ENCODE measurements at regions not wholly inside any gene's neighbourhood (a gene's known extent, or its start where the extent isn't known, plus 50 kb on each side); places are given as distances from the start of the nearest gene placed in this dataset.
"Not testable (repeated sequence)": the region's sequence is repeated elsewhere in the genome, so short reads cannot be mapped to it uniquely, and the experiment has no call there.

DNA sequence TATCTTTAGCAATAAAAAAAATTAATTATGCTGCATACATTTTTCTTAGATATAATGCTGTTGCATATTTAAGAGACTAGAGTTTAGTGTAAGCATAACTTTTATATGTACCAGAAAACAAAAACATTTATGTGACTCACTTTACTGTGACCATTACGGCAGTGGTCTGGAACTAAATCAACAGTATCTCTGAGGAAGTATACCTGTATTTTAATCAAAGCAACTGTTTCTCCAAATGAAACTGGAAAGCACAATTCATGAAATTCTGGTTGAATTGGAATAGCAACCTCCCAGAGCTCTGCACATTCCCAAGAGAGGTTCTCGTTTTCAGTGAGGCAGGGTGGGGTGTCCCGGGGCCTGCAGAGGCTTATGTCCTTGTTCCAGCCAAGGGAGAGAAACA, 112.2 kb upstream of the TACR1 start:
- 79 to 88% methylated on average over 2 of the region's 3 CpGs for WGBS, 2 experiments (ENCODE audit: insufficient coverage in 2 of 2)
- no peaks in the 10 kb centered on the region for H3K4me1 ChIP-seq (ENCODE audit: control insufficient read depth, insufficient read depth, low read length, poor library complexity, severe bottlenecking)
- H3K36me3 ChIP-seq (ENCODE audit: control insufficient read depth, insufficient read depth, low read length) = no peaks in the 10 kb centered on the region
- no peaks in the 10 kb centered on the region for H3K9me3 ChIP-seq (ENCODE audit: control insufficient read depth, low read length)
- no peak overlapping the region for H3K4me3 ChIP-seq (ENCODE audit: extremely low read depth, insufficient read depth, low read length, poor library complexity, severe bottlenecking)
- H3K27ac ChIP-seq (ENCODE audit: low read depth, low read length, severe bottlenecking) = no peak overlapping the region

DNA sequence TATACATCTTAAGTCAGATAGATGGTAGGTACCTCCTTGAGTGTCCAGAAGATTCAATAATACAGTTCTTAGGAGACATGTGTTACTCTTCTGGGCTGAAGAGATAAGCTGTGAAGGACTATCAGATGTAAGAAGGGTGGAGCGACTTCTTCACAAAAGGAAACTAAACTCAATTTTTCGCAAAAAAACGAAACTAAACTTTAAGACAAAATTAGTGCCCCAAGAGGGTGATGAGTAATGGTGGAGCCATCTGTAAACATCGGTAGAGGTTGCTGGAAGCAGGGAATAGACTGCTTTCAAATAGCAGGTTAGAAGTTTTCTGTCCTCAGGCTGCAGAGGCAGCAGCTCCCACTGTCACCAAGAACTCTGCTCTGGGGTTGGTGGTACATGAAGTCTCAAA, 111.6 kb upstream of the TACR1 start:
- no peaks in the 10 kb centered on the region for H3K9me3 ChIP-seq (ENCODE audit: control insufficient read depth, low read length)
- no peaks in the 10 kb centered on the region for H3K36me3 ChIP-seq (ENCODE audit: control insufficient read depth, insufficient read depth, low read length)
- WGBS, 2 experiments (ENCODE audit: insufficient coverage in 2 of 2) = 92 to 94% methylated on average over 1 to 3 of the region's 4 CpGs
- no peak overlapping the region for H3K4me3 ChIP-seq (ENCODE audit: extremely low read depth, insufficient read depth, low read length, poor library complexity, severe bottlenecking)
- H3K27ac ChIP-seq (ENCODE audit: low read depth, low read length, severe bottlenecking) = no peak overlapping the region
- no peaks in the 10 kb centered on the region for H3K4me1 ChIP-seq (ENCODE audit: control insufficient read depth, insufficient read depth, low read length, poor library complexity, severe bottlenecking)

DNA sequence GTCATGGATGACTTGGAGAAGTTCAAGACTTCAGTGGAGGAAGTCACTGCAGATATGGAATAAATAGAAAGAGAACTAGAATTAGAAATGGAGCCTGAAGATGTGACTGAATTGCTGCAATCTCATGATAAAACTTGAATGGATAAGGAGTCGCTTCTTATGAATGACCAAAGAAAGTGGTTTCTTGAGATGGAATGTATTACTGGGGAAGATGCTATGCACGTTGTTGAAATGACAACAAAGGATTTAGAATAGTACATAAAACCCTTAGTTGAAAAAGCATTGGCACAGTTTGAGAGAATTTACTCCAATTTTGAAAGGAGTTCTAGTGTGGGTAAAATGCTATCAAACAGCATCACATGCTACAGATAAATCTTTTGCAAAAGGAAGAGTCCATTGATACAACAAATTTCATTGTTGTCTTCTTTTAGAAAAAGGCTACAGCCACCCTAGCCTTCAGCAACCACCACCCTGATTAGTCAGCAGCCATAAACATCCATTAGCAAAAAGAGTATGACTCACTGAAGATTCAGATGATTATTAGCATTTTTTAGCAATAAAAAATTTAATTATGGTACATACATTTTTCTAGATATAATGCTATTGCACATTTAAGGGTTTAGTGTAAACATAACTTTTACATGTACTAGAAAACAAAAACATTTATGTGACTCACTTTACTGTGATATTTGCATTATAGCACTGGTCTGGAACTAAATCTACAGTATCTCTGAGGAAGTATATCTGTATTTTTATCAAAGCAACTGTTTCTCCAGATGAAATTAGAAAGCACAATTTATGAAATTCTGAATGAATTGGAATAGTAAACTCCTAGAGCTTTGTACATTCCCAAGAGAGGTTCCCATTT, 110.5 kb upstream of the TACR1 start:
- Histone ChIP-seq H3K36me3 (ENCODE audit: control insufficient read depth, insufficient read depth, low read length) (no peaks in the 10 kb centered on the region), H3K4me3 (ENCODE audit: extremely low read depth, insufficient read depth, low read length, poor library complexity, severe bottlenecking) (no peak overlapping the region), H3K9me3 (ENCODE audit: control insufficient read depth, low read length) (no peaks in the 10 kb centered on the region), H3K4me1 (ENCODE audit: control insufficient read depth, insufficient read depth, low read length, poor library complexity, severe bottlenecking) (no peaks in the 10 kb centered on the region), H3K27ac (ENCODE audit: low read depth, low read length, severe bottlenecking) (no peak overlapping the region)
- 85% methylated on average over 1 of the region's 2 CpGs; no CpG with 5 or more reads in 1 of the 2 experiments for WGBS, 2 experiments (ENCODE audit: insufficient coverage in 2 of 2)

DNA sequence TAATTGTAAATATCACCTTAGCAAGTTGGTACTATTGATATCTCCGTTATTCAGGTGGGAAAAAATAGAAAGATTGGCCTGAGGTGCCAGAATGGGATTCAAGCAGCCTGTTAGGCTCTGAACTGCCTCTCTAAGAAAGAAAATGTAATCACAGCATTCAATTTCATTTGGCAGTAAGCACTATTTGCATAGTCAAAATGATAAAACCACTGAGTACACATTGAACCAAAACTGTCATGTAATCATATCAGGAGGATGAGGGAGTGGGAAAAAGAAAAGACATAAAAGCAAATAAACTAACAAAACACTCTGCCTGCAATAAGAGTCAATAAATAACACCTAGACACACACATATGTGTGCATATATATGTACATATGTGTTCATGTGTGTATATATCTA, 103.9 kb upstream of the TACR1 start:
- no peak overlapping the region for H3K27ac ChIP-seq (ENCODE audit: low read depth, low read length, severe bottlenecking)
- H3K4me1 ChIP-seq (ENCODE audit: control insufficient read depth, insufficient read depth, low read length, poor library complexity, severe bottlenecking) = no peaks in the 10 kb centered on the region
- 86% methylated on average over 1 of the region's 1 CpG; no CpG with 5 or more reads in 1 of the 2 experiments for WGBS, 2 experiments (ENCODE audit: insufficient coverage in 2 of 2)
- no peaks in the 10 kb centered on the region for H3K9me3 ChIP-seq (ENCODE audit: control insufficient read depth, low read length)
- no peaks in the 10 kb centered on the region for H3K36me3 ChIP-seq (ENCODE audit: control insufficient read depth, insufficient read depth, low read length)
- H3K4me3 ChIP-seq (ENCODE audit: extremely low read depth, insufficient read depth, low read length, poor library complexity, severe bottlenecking) = no peak overlapping the region

DNA sequence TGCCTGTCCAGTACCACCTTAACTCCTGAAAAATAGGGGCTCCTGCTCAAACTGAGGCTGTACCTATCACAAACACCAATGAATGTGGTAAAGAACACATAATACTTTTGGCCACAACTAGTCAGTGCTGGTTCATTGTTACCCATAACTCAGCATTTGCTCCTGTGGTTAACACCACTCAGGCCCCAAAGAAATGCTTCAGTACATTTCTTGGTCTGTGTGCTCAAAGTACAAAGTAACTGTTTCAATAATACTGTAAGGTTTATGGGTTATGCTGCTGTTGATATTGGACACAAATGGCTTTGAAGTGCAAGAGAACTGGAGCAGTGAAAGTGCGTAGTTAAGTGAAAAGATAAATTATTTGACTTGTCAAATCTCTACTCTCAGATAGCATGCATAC, 95.0 kb upstream of the TACR1 start:
- no peak overlapping the region for H3K4me3 ChIP-seq (ENCODE audit: extremely low read depth, insufficient read depth, low read length, poor library complexity, severe bottlenecking)
- peaks cover 8% of the 10 kb centered on the region for H3K4me1 ChIP-seq (ENCODE audit: control insufficient read depth, insufficient read depth, low read length, poor library complexity, severe bottlenecking)
- no CpG with 5 or more reads among the region's 1 CpG for WGBS, 2 experiments (ENCODE audit: insufficient coverage in 2 of 2)
- no peak overlapping the region for H3K27ac ChIP-seq (ENCODE audit: low read depth, low read length, severe bottlenecking)
- no peaks in the 10 kb centered on the region for H3K36me3 ChIP-seq (ENCODE audit: control insufficient read depth, insufficient read depth, low read length)
- no peaks in the 10 kb centered on the region for H3K9me3 ChIP-seq (ENCODE audit: control insufficient read depth, low read length)

DNA sequence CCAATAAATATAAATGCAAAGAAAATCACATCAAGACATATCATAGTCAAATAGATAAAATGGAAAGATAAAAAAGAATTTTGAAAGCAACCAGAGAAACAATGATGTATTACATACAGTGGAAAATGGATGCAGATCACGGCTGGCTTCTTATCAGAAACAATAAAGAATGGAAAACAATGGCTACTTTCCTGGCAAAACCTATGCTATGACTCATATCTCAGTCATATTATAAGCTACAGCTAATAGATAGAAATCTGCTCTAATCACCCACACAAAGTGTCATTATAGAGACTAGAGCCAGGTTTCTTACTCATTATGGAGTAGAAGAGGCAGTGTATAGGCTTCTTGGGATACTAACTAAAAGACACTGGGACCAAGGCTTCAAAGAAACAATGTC, 93.5 kb upstream of the TACR1 start:
- Histone ChIP-seq H3K36me3 (ENCODE audit: control insufficient read depth, insufficient read depth, low read length) (no peaks in the 10 kb centered on the region), H3K27ac (ENCODE audit: low read depth, low read length, severe bottlenecking) (no peak overlapping the region), H3K4me1 (ENCODE audit: control insufficient read depth, insufficient read depth, low read length, poor library complexity, severe bottlenecking) (peaks cover 8% of the 10 kb centered on the region), H3K9me3 (ENCODE audit: control insufficient read depth, low read length) (no peaks in the 10 kb centered on the region), H3K4me3 (ENCODE audit: extremely low read depth, insufficient read depth, low read length, poor library complexity, severe bottlenecking) (no peak overlapping the region)
- no CpG with 5 or more reads among the region's 1 CpG for WGBS, 2 experiments (ENCODE audit: insufficient coverage in 2 of 2)

DNA sequence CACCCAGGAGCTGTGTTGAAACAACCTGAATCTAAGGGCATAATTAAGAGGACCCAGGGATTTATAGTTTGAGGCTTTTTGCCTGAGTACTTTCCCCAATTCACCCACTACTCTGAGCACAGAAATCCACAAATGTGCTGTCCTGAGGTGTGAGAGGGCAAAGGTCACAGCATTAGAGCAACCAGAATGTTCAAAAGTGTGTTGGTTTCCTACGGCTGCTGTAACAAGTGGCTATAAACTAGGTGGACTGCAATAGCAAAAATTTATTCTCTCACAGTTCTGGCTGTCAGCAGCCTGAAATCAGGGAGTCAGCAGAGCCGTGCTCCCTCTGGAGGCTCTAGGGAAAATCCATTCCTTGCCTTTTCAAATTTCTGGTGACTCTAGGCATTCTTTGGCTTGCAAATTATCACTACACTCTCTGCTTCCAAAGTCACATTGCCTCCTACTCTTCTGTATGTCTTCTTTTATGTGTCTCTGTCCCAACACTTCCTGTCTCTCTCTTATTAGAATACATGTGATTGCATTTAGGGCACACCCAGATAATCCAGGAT, 91.4 kb upstream of the TACR1 start:
- WGBS, 2 experiments (ENCODE audit: insufficient coverage in 2 of 2) = 31 to 39% methylated on average over 1 to 2 of the region's 2 CpGs

DNA sequence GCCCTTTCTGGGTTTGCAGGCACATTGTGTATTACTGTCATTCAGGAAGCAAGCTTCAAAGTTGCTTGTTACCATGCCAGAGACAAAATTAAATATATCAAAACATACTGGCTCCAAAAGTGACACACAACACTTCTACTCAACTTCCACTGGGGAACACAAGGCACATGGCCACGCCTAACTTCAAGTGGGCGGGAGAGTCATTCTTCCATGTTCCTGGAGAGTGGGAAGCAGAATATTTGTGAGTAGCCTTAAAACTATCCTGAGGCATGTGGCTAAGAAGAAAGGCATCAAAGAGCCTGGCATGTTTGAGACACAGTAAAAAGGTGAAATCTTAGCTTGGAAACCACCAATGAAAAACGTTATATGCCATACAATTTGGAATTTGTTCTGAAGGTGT, 90.5 kb upstream of the TACR1 start:
- WGBS, 2 experiments (ENCODE audit: insufficient coverage in 2 of 2) = 93 to 100% methylated on average over 2 of the region's 3 CpGs
- H3K4me1 ChIP-seq (ENCODE audit: control insufficient read depth, insufficient read depth, low read length, poor library complexity, severe bottlenecking) = peaks cover 8% of the 10 kb centered on the region

More for the DNA sequence above, 91.4 kb upstream of the TACR1 start:
- no peaks in the 10 kb centered on the region for H3K36me3 ChIP-seq (ENCODE audit: control insufficient read depth, insufficient read depth, low read length)
- H3K4me3 ChIP-seq (ENCODE audit: extremely low read depth, insufficient read depth, low read length, poor library complexity, severe bottlenecking) = no peak overlapping the region
- H3K27ac ChIP-seq (ENCODE audit: low read depth, low read length, severe bottlenecking) = no peak overlapping the region
- peaks cover 8% of the 10 kb centered on the region for H3K4me1 ChIP-seq (ENCODE audit: control insufficient read depth, insufficient read depth, low read length, poor library complexity, severe bottlenecking)
- no peaks in the 10 kb centered on the region for H3K9me3 ChIP-seq (ENCODE audit: control insufficient read depth, low read length)

DNA sequence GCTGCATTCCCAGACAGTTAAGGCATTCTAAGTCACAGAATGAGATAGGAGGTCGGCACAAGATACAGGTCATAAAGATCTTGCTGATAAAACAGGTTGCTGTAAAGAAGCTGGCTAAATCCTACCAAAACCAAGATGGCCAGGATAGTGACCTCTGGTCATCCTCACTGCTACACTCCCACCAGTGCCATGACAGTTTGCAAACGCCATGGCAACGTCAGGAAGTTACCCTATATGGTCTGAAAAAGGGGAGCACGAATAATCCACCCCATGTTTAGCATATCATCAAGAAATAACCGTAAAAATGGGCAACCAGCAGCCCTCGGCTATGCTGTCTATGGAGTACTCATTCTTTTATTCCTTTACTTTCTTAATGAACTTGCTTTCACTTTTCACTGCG, 89.9 kb upstream of the TACR1 start:
- not testable (repeated sequence) for H3K36me3 ChIP-seq (ENCODE audit: control insufficient read depth, insufficient read depth, low read length); H3K4me1 ChIP-seq (ENCODE audit: control insufficient read depth, insufficient read depth, low read length, poor library complexity, severe bottlenecking); H3K27ac ChIP-seq (ENCODE audit: low read depth, low read length, severe bottlenecking); H3K9me3 ChIP-seq (ENCODE audit: control insufficient read depth, low read length); H3K4me3 ChIP-seq (ENCODE audit: extremely low read depth, insufficient read depth, low read length, poor library complexity, severe bottlenecking)
- WGBS, 2 experiments (ENCODE audit: insufficient coverage in 2 of 2) = 83 to 92% methylated on average over 4 to 6 of the region's 7 CpGs

More for the DNA sequence above, 90.5 kb upstream of the TACR1 start:
- no peak overlapping the region for H3K27ac ChIP-seq (ENCODE audit: low read depth, low read length, severe bottlenecking)
- H3K9me3 ChIP-seq (ENCODE audit: control insufficient read depth, low read length) = no peaks in the 10 kb centered on the region
- H3K36me3 ChIP-seq (ENCODE audit: control insufficient read depth, insufficient read depth, low read length) = no peaks in the 10 kb centered on the region
- H3K4me3 ChIP-seq (ENCODE audit: extremely low read depth, insufficient read depth, low read length, poor library complexity, severe bottlenecking) = no peak overlapping the region

DNA sequence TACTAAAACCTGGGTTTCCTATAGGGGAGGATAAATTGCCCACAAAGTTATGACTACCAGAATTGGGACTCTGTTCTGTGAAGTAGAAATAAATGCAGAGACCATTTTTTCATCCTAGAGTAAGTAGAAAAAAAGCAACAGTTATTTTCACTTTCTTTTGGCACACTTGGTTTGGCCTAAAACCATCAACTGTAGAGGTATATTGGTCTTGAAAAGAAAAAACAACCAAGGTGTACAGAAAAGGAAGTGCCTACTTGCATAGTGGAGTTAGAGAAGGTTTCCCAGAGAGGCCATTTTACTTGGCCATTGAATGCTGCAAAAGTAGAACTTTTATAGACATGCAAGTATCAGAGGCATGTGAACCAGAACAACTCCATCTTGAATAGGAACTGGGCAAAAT, 89.4 kb upstream of the TACR1 start:
- no peaks in the 10 kb centered on the region for H3K36me3 ChIP-seq (ENCODE audit: control insufficient read depth, insufficient read depth, low read length)
- H3K27ac ChIP-seq (ENCODE audit: low read depth, low read length, severe bottlenecking) = no peak overlapping the region

DNA sequence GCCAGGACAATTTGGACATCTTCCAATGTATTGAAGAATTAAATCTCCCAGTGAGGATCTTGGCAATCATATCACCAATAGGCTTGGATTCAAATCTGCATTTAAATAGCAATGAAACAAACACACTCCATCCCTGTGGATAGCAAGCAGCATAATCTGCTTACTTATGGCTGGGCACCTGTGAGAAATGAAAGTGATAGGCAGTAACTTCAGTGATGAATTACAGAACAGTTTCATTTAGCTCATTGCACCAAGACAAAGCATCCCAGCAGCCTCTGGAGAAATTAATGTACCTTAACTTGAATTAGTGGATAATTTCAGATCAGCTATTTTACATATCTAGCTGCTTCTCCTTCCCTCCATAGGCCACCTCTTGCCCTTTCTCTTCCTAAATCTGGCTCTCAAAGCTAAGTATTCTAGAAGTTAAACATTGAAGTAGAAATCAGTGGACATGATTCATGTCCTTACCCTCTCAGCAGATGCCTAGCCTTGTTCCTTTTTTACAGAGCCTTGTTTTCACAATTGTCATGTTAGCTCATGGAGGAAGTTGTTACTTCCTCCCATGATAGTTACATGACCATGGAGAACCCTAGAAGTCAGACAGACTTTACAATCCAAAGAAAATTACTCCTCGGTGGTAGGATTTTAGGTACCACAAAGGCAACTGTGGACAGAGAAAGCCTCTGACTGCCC, 88.5 kb upstream of the TACR1 start:
- no peak overlapping the region for H3K4me3 ChIP-seq (ENCODE audit: extremely low read depth, insufficient read depth, low read length, poor library complexity, severe bottlenecking)
- peaks cover 8% of the 10 kb centered on the region for H3K4me1 ChIP-seq (ENCODE audit: control insufficient read depth, insufficient read depth, low read length, poor library complexity, severe bottlenecking)
- H3K9me3 ChIP-seq (ENCODE audit: control insufficient read depth, low read length) = no peaks in the 10 kb centered on the region
- H3K36me3 ChIP-seq (ENCODE audit: control insufficient read depth, insufficient read depth, low read length) = no peaks in the 10 kb centered on the region
- no CpG with 5 or more reads among the region's 1 CpG for WGBS, 2 experiments (ENCODE audit: insufficient coverage in 2 of 2)
- H3K27ac ChIP-seq (ENCODE audit: low read depth, low read length, severe bottlenecking) = no peak overlapping the region

More for the DNA sequence above, 89.4 kb upstream of the TACR1 start:
- H3K4me1 ChIP-seq (ENCODE audit: control insufficient read depth, insufficient read depth, low read length, poor library complexity, severe bottlenecking) = peaks cover 8% of the 10 kb centered on the region
- H3K4me3 ChIP-seq (ENCODE audit: extremely low read depth, insufficient read depth, low read length, poor library complexity, severe bottlenecking) = no peak overlapping the region
- H3K9me3 ChIP-seq (ENCODE audit: control insufficient read depth, low read length) = no peaks in the 10 kb centered on the region

Measured in mesodermal cell (in vitro differentiated cells).